ENCODE measurements at regions not wholly inside any gene's neighbourhood (a gene's known extent, or its start where the extent isn't known, plus 50 kb on each side); places are given as distances from the start of the nearest gene placed in this dataset.

GRCh38 chr16:80047842-80048241 is 447.3 kb upstream of the MAF start:
- no peak overlapping the region for H3K4me3 Mint-ChIP-seq (ENCODE audit: unreplicated experiment)
- peaks cover 27% of the 10 kb centered on the region for H3K4me1 Mint-ChIP-seq (ENCODE audit: unreplicated experiment)
- no peak for DNase-seq (ENCODE audit: extremely low spot score, unreplicated experiment)

GRCh38 chr16:80046848-80047247 is 446.3 kb upstream of the MAF start:
- no peak for TF ChIP-seq CTCF (IDR thresholded peaks at IDR 0.05)
- DNase-seq (ENCODE audit: extremely low spot score, unreplicated experiment), result no peak
- peaks cover 8% of the 10 kb centered on the region for H3K9me3 Mint-ChIP-seq (ENCODE audit: unreplicated experiment)
- H3K27ac Mint-ChIP-seq (ENCODE audit: unreplicated experiment), result no peak overlapping the region
- peaks cover 27% of the 10 kb centered on the region for H3K4me1 Mint-ChIP-seq (ENCODE audit: unreplicated experiment)
- H3K27me3 Mint-ChIP-seq (ENCODE audit: unreplicated experiment), result no peaks in the 10 kb centered on the region
- no peak overlapping the region for H3K4me3 Mint-ChIP-seq (ENCODE audit: unreplicated experiment)
- no peaks in the 10 kb centered on the region for H3K36me3 Mint-ChIP-seq (ENCODE audit: unreplicated experiment)

More at GRCh38 chr16:80047842-80048241, 447.3 kb upstream of the MAF start:
- Mint-ChIP-seq H3K9me3 (ENCODE audit: unreplicated experiment) (peaks cover 8% of the 10 kb centered on the region), H3K36me3 (ENCODE audit: unreplicated experiment) (no peaks in the 10 kb centered on the region), H3K27me3 (ENCODE audit: unreplicated experiment) (no peaks in the 10 kb centered on the region), H3K27ac (ENCODE audit: unreplicated experiment) (peak overlapping the region; percentile 82)
- no peak for TF ChIP-seq CTCF (IDR thresholded peaks at IDR 0.05)

GRCh38 chr16:80046261-80046660 is 445.7 kb upstream of the MAF start:
- no peak for TF ChIP-seq CTCF (IDR thresholded peaks at IDR 0.05)
- Mint-ChIP-seq H3K36me3 (ENCODE audit: unreplicated experiment) (no peaks in the 10 kb centered on the region), H3K27ac (ENCODE audit: unreplicated experiment) (no peak overlapping the region), H3K4me3 (ENCODE audit: unreplicated experiment) (no peak overlapping the region), H3K27me3 (ENCODE audit: unreplicated experiment) (no peaks in the 10 kb centered on the region), H3K9me3 (ENCODE audit: unreplicated experiment) (peaks cover 8% of the 10 kb centered on the region), H3K4me1 (ENCODE audit: unreplicated experiment) (peaks cover 27% of the 10 kb centered on the region)
- no peak for DNase-seq (ENCODE audit: extremely low spot score, unreplicated experiment)

- peaks cover 8% of the 10 kb centered on the region for H3K9me3 Mint-ChIP-seq (ENCODE audit: unreplicated experiment)
- no peak for DNase-seq (ENCODE audit: extremely low spot score, unreplicated experiment)
- no peaks in the 10 kb centered on the region for H3K36me3 Mint-ChIP-seq (ENCODE audit: unreplicated experiment)
- no peaks in the 10 kb centered on the region for H3K27me3 Mint-ChIP-seq (ENCODE audit: unreplicated experiment)
- no peak for TF ChIP-seq CTCF (IDR thresholded peaks at IDR 0.05)
- no peak overlapping the region for H3K27ac Mint-ChIP-seq (ENCODE audit: unreplicated experiment)
- peaks cover 27% of the 10 kb centered on the region for H3K4me1 Mint-ChIP-seq (ENCODE audit: unreplicated experiment)
- no peak overlapping the region for H3K4me3 Mint-ChIP-seq (ENCODE audit: unreplicated experiment)
Observed at GRCh38 chr16:80045861-80046260, 445.3 kb upstream of the MAF start.

- H3K27me3 Mint-ChIP-seq (ENCODE audit: unreplicated experiment), result no peaks in the 10 kb centered on the region
- no peak overlapping the region for H3K27ac Mint-ChIP-seq (ENCODE audit: unreplicated experiment)
- TF ChIP-seq CTCF (IDR thresholded peaks at IDR 0.05), result no peak
- peaks cover 4% of the 10 kb centered on the region for H3K36me3 Mint-ChIP-seq (ENCODE audit: unreplicated experiment)
- DNase-seq (ENCODE audit: extremely low spot score, unreplicated experiment), result no peak
- H3K9me3 Mint-ChIP-seq (ENCODE audit: unreplicated experiment), result peaks cover 6% of the 10 kb centered on the region
- peaks cover 11% of the 10 kb centered on the region for H3K4me1 Mint-ChIP-seq (ENCODE audit: unreplicated experiment)
- H3K4me3 Mint-ChIP-seq (ENCODE audit: unreplicated experiment), result no peak overlapping the region
Observed at GRCh38 chr16:80041410-80041809, 440.9 kb upstream of the MAF start.

All from osteocyte (in vitro differentiated cells).